Renal cortex interstitium (tissue), 11 donors: ENCODE measurements at regions not wholly inside any gene's neighbourhood (a gene's known extent, or its start where the extent isn't known, plus 50 kb on each side); places are given as distances from the start of the nearest gene placed in this dataset.

ENCODE experiments used
- DNase-seq, 11 donors: peaks; one replicate each; pipeline ENCODE4 v3.0.0-alpha.2; 2013; ENCODE audit warnings: low read depth in 9 of 11, low spot score in 4 of 11; ENCODE audit errors: extremely low read depth in 1 of 11

DNA sequence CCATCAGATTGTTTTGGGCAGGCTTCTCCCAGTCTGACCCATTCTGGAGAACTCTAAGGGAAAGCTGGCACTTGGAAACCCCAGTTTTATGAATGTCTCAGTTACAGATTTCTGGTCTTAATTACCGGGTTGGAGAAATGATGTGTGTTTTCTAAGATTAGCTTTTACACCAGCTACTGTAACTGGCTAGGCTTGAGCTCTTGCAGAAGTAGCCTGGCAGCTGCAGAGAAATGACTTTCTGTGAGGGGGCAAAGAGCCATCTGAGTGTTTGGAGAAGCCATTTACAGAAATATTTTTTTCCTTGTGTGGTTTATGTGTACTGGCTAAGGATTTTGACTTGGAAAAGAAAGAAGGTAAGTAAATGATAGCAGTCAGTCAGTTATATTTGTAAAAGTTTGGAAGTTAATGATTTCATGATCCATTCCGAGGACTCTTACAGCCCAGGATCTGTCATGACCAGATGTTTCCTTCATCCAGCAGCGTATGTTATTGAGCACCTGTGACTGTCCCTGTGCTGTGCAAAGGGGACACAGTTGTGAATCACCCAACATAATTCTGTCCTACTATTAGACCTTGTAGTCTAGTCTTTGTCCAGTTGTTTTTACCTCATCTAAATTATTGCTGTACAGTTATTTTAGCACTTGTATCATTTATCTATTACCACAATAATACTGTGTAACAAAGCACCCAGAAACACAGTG lies 53.7 kb upstream of the GDNF start:
- DNase-seq, result no peak

DNA sequence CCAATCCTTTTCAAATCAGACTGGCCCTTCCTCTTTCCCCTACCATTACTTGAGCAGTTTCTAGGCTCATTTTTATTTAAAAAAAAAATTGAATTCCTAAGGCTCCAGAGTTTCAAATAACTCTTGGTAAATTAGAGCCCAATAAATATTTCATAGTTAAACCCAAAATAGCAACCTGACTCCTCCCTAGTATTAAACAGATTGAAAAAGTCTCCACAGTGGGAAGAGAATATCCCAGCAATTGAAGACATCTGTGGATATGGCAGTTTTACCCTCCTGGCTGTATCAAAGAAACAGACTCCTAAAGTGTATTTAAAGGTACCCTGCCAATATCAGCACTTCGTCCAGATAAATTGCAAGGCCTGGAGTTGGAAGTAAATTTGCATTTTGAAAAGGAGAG lies 52.7 kb upstream of the GDNF start:
- DNase-seq, result no peak

DNA sequence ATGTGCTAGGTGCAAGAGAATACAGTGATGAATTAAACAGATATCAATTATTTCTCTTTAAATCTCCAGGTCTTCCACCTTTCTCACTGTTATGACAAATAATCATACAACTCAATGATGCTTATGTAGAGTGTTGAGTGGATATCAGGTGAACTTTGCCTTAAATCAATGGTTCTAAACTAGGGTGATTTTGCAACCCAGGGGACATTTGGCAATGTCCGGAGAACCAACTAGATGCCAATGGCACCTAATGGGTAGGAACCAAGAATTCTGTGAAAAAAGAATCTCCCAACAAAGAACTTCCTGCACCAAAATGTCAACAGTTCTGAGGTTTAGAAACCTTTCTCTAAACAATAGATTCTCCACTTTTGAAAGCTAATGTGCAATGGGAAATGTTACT lies 52.0 kb upstream of the GDNF start:
- DNase-seq, result no peak

DNA sequence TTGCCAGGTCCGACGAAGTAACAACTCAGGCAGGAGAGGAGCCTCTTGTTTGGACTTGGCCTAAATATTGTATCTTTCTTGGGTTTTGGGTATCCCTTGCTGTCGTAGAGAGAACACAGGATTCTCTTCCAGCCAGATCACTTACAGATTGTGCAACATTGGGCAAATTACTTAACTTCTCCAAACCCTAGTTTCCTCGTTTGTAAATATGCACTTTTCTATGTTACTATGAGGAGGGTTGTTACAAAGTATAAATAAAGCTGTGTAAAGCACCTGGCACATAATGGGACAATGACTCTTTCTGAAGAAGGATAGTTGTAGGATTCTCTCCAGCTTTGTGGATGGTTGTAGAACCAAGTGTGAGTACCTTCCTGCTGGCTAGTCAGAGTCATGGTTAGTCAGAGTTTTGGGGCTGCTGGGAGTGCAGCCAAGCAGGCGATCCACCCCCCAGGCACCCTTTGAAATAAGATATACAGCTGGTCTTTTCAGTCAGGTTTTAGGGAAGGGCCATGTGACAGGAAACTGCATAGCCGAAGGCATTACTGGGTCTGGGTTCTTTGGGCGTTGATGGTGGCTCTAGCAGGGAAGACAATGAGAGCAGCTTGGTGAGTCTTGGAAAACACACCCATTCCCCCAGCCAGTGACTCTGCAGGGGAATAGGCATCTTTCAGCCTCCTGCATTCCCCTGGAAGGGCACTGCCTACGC lies 49.9 kb upstream of the GDNF start:
- no peak for DNase-seq
